H9 (cell line): ENCODE measurements at regions not wholly inside any gene's neighbourhood (a gene's known extent, or its start where the extent isn't known, plus 50 kb on each side); places are given as distances from the start of the nearest gene placed in this dataset.

Source experiments
- DNase-seq: peaks from one replicate; pipeline ENCODE4 v3.0.0-alpha.2; 2017
- H2AFZ ChIP-seq: one replicate; pipeline ENCODE4 v1.6.1; 2013; ENCODE audit warnings: mild to moderate bottlenecking, low read length, control low read depth, moderate library complexity
- H2AK5ac ChIP-seq: 2 replicates; pipeline ENCODE4 v1.6.1; 2013; ENCODE audit warnings: low read length, control low read depth, mixed read lengths; ENCODE audit not compliant: insufficient read length
- H2BK120ac ChIP-seq: one replicate; pipeline ENCODE4 v1.6.1; 2013; ENCODE audit warnings: low read depth, mild to moderate bottlenecking, low read length, control low read depth, inconsistent platforms; ENCODE audit not compliant: poor library complexity, severe bottlenecking
- H2BK12ac ChIP-seq: 2 replicates; pipeline ENCODE4 v1.6.1; 2013; ENCODE audit warnings: low read length, control low read depth, mixed read lengths, low read depth; ENCODE audit not compliant: insufficient read length
- H2BK15ac ChIP-seq: 2 replicates; pipeline ENCODE4 v1.6.1; 2013; ENCODE audit warnings: low read depth, low read length, control low read depth
- H2BK20ac ChIP-seq: one replicate; pipeline ENCODE4 v1.6.1; 2013; ENCODE audit warnings: low read depth, mild to moderate bottlenecking, low read length, control low read depth, inconsistent platforms; ENCODE audit not compliant: poor library complexity, severe bottlenecking
- H2BK5ac ChIP-seq: 2 replicates; pipeline ENCODE4 v1.6.1; 2013; ENCODE audit warnings: low read length, control low read depth, mixed read lengths; ENCODE audit not compliant: insufficient read length
- H3K14ac ChIP-seq: 2 replicates; pipeline ENCODE4 v1.6.1; 2013; ENCODE audit warnings: low read length, control low read depth; ENCODE audit not compliant: insufficient read depth
- H3K18ac ChIP-seq: 2 replicates; pipeline ENCODE4 v1.6.1; 2013; ENCODE audit warnings: low read depth, mild to moderate bottlenecking, mixed read lengths, low read length, control low read depth; ENCODE audit not compliant: insufficient read length
- H3K23ac ChIP-seq: 2 replicates; pipeline ENCODE4 v1.6.1; 2013; ENCODE audit warnings: low read length, control low read depth, mixed read lengths, low read depth; ENCODE audit not compliant: insufficient read length
- H3K23me2 ChIP-seq: 2 replicates; pipeline ENCODE4 v1.6.1; 2013; ENCODE audit warnings: low read depth, mild to moderate bottlenecking, mixed read lengths, low read length, control low read depth; ENCODE audit not compliant: insufficient read length, poor library complexity, severe bottlenecking
- H3K27ac ChIP-seq: 2 replicates; pipeline ENCODE4 v1.5.1; 2013; ENCODE audit warnings: low read length, control low read depth, mixed read lengths, low read depth; ENCODE audit not compliant: insufficient read length
- H3K27me3 ChIP-seq: 2 replicates; pipeline ENCODE4 v1.6.1; 2013; ENCODE audit warnings: low read length, control low read depth, inconsistent platforms; ENCODE audit not compliant: insufficient read depth
- H3K4ac ChIP-seq: 2 replicates; pipeline ENCODE4 v1.6.1; 2013; ENCODE audit warnings: low read depth, mild to moderate bottlenecking, control low read depth, inconsistent platforms, low read length, moderate library complexity
- H3K4me1 ChIP-seq: 2 replicates; pipeline ENCODE4 v1.6.1; 2013; ENCODE audit warnings: low read length, control low read depth, inconsistent platforms; ENCODE audit not compliant: insufficient read depth
- H3K4me2 ChIP-seq: 2 replicates; pipeline ENCODE4 v1.6.1; 2013; ENCODE audit warnings: low read length, control low read depth, mixed read lengths; ENCODE audit not compliant: insufficient read length, insufficient read depth
- H3K56ac ChIP-seq: 2 replicates; pipeline ENCODE4 v1.6.1; 2013; ENCODE audit warnings: low read depth, mild to moderate bottlenecking, mixed read lengths, low read length, control low read depth; ENCODE audit not compliant: insufficient read length
- H3K79me1 ChIP-seq: 2 replicates; pipeline ENCODE4 v1.6.1; 2013; ENCODE audit warnings: low read depth, mild to moderate bottlenecking, moderate library complexity, low read length, control low read depth, inconsistent platforms; ENCODE audit not compliant: insufficient read depth, poor library complexity, severe bottlenecking
- H3K79me2 ChIP-seq: 2 replicates; pipeline ENCODE4 v1.6.1; 2013; ENCODE audit warnings: low read length, control low read depth, inconsistent platforms; ENCODE audit not compliant: insufficient read depth
- H3K9ac ChIP-seq: 2 replicates; pipeline ENCODE4 v1.6.1; 2013; ENCODE audit warnings: low read length, control low read depth, mixed read lengths; ENCODE audit not compliant: insufficient read length; ENCODE audit errors: extremely low read depth
- H3K9me3 ChIP-seq: one replicate; pipeline ENCODE4 v1.6.1; 2013; ENCODE audit warnings: low read depth, low read length, inconsistent platforms; ENCODE audit not compliant: control insufficient read depth
- H3T11ph ChIP-seq: one replicate; pipeline ENCODE4 v1.6.1; 2013; ENCODE audit warnings: mild to moderate bottlenecking, low read length, control low read depth, inconsistent platforms
- H4K20me1 ChIP-seq: one replicate; pipeline ENCODE4 v1.6.1; 2013; ENCODE audit not compliant: control insufficient read depth, insufficient read length, insufficient read depth
- H4K5ac ChIP-seq: 2 replicates; pipeline ENCODE4 v1.6.1; 2013; ENCODE audit warnings: low read depth, mild to moderate bottlenecking, mixed read lengths, low read length, control low read depth; ENCODE audit not compliant: insufficient read length
- H4K8ac ChIP-seq: replicated peaks from 2 replicates; pipeline ENCODE4 v1.6.1; 2013; ENCODE audit warnings: low read length, control low read depth, mixed read lengths, low read depth; ENCODE audit not compliant: insufficient read length
- H4K91ac ChIP-seq: 2 replicates; pipeline ENCODE4 v1.6.1; 2013; ENCODE audit warnings: low read depth, mild to moderate bottlenecking, moderate library complexity, mixed read lengths, low read length, control low read depth; ENCODE audit not compliant: insufficient read length
- H3K27ac Mint-ChIP-seq, 3 experiments: 2 replicates in 2 of 3; 3 replicates in 1 of 3; pipeline ENCODE4 v1.8.0; 2020 to 2021; ENCODE audit warnings: mixed read lengths in 3 of 3, mild to moderate bottlenecking in 1 of 3, moderate library complexity in 1 of 3
- H3K27me3 Mint-ChIP-seq: 2 replicates; pipeline ENCODE4 v1.8.0; 2021; ENCODE audit warnings: low read depth, mild to moderate bottlenecking, moderate library complexity, mixed read lengths
- H3K36me3 Mint-ChIP-seq, 3 experiments: 2 replicates in 2 of 3; 3 replicates in 1 of 3; pipeline ENCODE4 v1.8.0; 2020 to 2021; ENCODE audit warnings: low read depth in 3 of 3, mixed read lengths in 3 of 3; ENCODE audit not compliant: insufficient read depth in 1 of 3
- H3K4me1 Mint-ChIP-seq, 2 experiments: 2 replicates each; pipeline ENCODE4 v1.8.0; 2020; ENCODE audit warnings: mixed read lengths in 2 of 2
- H3K4me3 Mint-ChIP-seq, 2 experiments: 2 replicates in 1 of 2; 3 replicates in 1 of 2; pipeline ENCODE4 v1.8.0; 2020 to 2021; ENCODE audit warnings: mild to moderate bottlenecking in 2 of 2, mixed read lengths in 2 of 2, moderate library complexity in 1 of 2
- H3K9me3 Mint-ChIP-seq, 2 experiments: 2 replicates in 1 of 2; 3 replicates in 1 of 2; pipeline ENCODE4 v1.8.0; 2020; ENCODE audit warnings: mild to moderate bottlenecking in 2 of 2, mixed read lengths in 2 of 2, moderate library complexity in 1 of 2
- CTCF ChIP-seq: fragments of 200-600 bp; sonication (generic); conservative IDR thresholded peaks from 3 replicates; pipeline ENCODE4 v1.8.0; 2021; ENCODE audit warnings: antibody characterized with exemption, mild to moderate bottlenecking
- WGBS: extraction: QIAGEN DNeasy Blood & Tissue Kit; methylation state at CpG from one replicate; pipeline ENCODE4 v1.1.7; 2013; ENCODE audit warnings: missing lambda C conversion rate, low lambda C conversion rate, mixed read lengths; ENCODE audit not compliant: insufficient read length; ENCODE audit errors: extremely low coverage; 5-methylcytosine and 5-hydroxymethylcytosine counted together

GRCh38 chr1:8200317-8201115 lies 117.4 kb upstream of the SLC45A1 start:
- Histone ChIP-seq H2AK5ac (no peak overlapping the region), H3T11ph (no peak overlapping the region), H3K23ac (no peak overlapping the region), H3K56ac (no peak overlapping the region), H3K4me1 (peaks cover 4% of the 10 kb centered on the region; the same call in 1 of the 2 replicates), H4K91ac (no peak overlapping the region), H2BK20ac (no peak overlapping the region), H3K9me3 (no peaks in the 10 kb centered on the region), H2BK5ac (no peak overlapping the region), H2BK120ac (no peak overlapping the region), H4K5ac (no peak overlapping the region), H2BK15ac (no peak overlapping the region), H3K9ac (no peak overlapping the region), H3K23me2 (no peaks in the 10 kb centered on the region), H3K27me3 (no peaks in the 10 kb centered on the region), H4K8ac (no peak overlapping the region), H3K14ac (no peak overlapping the region), H3K27ac (no peak overlapping the region), H3K79me1 (no peaks in the 10 kb centered on the region), H3K18ac (no peak overlapping the region), H3K4me2 (no peak overlapping the region), H4K20me1 (no peaks in the 10 kb centered on the region), H2AFZ (no peak overlapping the region), H3K79me2 (no peaks in the 10 kb centered on the region), H3K4ac (no peak overlapping the region), H2BK12ac (no peak overlapping the region)
- no peak overlapping the region for H3K4me3 Mint-ChIP-seq
- H3K27ac Mint-ChIP-seq: peak overlapping the region in 1 of 3 experiments; percentile 44; a peak in 1 of 7 replicates
- H3K27me3 Mint-ChIP-seq: peaks cover 2% of the 10 kb centered on the region; the same call in 1 of the 2 replicates
- DNase-seq: no peak
- no peaks in the 10 kb centered on the region; a peak in 1 of 5 replicates for H3K9me3 Mint-ChIP-seq
- H3K36me3 Mint-ChIP-seq: no peaks in the 10 kb centered on the region; a peak in 1 of 7 replicates
- no CpG with 5 or more reads among the region's 18 CpGs for WGBS
- TF ChIP-seq CTCF: no peak
- peaks cover 22 to 30% of the 10 kb centered on the region in 2 experiments for H3K4me1 Mint-ChIP-seq
